Immature natural killer cell (primary cell): ENCODE measurements at regions not wholly inside any gene's neighbourhood (a gene's known extent, or its start where the extent isn't known, plus 50 kb on each side); places are given as distances from the start of the nearest gene placed in this dataset.

Experiments used
- DNase-seq, 3 donors: peaks; one replicate each; pipeline ENCODE4 v3.0.0; 2022; ENCODE audit warnings: mixed read lengths in 1 of 3
- H3K27ac Mint-ChIP-seq, 6 donors: one replicate each; pipeline ENCODE4 v1.8.0; 2020; ENCODE audit warnings: mixed read lengths in 6 of 6, mild to moderate bottlenecking in 5 of 6, inconsistent platforms in 4 of 6, moderate library complexity in 3 of 6
- H3K27me3 Mint-ChIP-seq, 3 donors: one replicate each; pipeline ENCODE4 v1.8.0; 2020 to 2021; ENCODE audit warnings: low read depth in 3 of 3, mild to moderate bottlenecking in 3 of 3, mixed read lengths in 3 of 3, moderate library complexity in 3 of 3, inconsistent platforms in 1 of 3
- H3K36me3 Mint-ChIP-seq, 3 donors: one replicate each; pipeline ENCODE4 v1.8.0; 2020; ENCODE audit warnings: mixed read lengths in 3 of 3, inconsistent platforms in 2 of 3, mild to moderate bottlenecking in 2 of 3
- H3K4me1 Mint-ChIP-seq, 2 donors: one replicate each; pipeline ENCODE4 v1.8.0; 2020; ENCODE audit warnings: inconsistent platforms in 2 of 2, mild to moderate bottlenecking in 2 of 2, mixed read lengths in 2 of 2, moderate library complexity in 1 of 2
- H3K4me3 Mint-ChIP-seq, 5 donors: one replicate each; pipeline ENCODE4 v1.8.0; 2020; ENCODE audit warnings: mild to moderate bottlenecking in 5 of 5, mixed read lengths in 5 of 5, inconsistent platforms in 3 of 5, moderate library complexity in 3 of 5
- H3K9me3 Mint-ChIP-seq, 6 donors: one replicate each; pipeline ENCODE4 v1.8.0; 2020; ENCODE audit warnings: mild to moderate bottlenecking in 6 of 6, mixed read lengths in 6 of 6, inconsistent platforms in 4 of 6, moderate library complexity in 3 of 6

DNA sequence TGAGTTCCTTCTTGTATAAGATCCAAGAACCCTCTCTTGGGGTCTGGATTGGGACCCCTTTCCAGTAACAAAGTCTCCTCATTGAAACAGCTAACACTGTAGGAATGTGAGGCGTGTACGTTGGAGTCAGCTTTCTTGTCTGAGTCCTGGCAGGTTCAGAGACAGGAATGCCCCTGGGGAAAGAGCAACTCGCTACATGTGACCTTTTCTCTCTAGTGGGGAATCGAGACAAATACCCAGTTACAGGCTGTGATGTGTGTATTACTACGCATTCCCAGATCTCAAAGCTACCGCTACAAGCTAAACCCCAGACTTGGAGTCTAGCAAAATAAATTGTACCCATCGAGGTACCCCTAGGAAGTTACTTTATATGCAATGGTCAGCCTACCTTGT, 85.6 kb upstream of the FRMD4A start:
- Mint-ChIP-seq H3K27me3 (peaks cover 2 to 18% (median 6%) of the 10 kb centered on the region in 3 donors), H3K4me3 (no peak overlapping the region), H3K27ac (no peak overlapping the region), H3K36me3 (no peaks in the 10 kb centered on the region), H3K4me1 (peaks cover 0 to under 1% of the 10 kb centered on the region in 2 donors), H3K9me3 (peaks cover 0 to 1% (median 0%) of the 10 kb centered on the region in 6 donors)
- DNase-seq = no peak

DNA sequence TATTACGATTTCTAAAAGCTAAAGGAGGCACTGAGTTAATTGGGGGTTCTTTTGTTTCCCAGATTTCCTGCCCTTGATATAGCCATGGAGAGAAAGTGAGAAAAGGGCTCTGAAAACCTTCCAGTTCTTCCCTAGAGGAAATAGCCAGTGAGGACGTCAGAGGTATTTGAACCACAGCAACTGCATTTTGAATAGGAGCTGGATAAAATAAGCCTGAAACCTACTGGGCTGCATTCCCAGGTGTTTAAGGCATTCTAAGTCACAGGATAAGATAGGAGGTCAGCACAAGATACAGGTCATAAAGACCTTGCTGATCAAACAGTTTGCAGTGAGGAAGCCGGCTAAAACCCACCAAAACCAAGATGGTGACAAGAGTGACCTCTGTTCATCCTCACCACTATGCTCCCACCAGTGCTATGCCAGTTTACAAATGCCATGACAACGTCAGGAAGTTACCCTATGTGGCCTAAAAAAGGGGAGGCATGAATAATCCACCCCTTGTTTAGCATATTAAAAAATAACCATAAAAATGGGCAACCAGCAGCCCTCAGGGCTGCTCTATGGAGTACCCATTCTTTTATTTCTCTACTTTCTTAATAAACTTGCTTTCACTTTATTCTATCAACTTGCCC, 85.1 kb upstream of the FRMD4A start:
- H3K4me3 Mint-ChIP-seq = no peak overlapping the region
- H3K27ac Mint-ChIP-seq = no peak overlapping the region
- no peak for DNase-seq
- H3K4me1 Mint-ChIP-seq = peaks cover 3 to 5% of the 10 kb centered on the region in 2 donors
- H3K27me3 Mint-ChIP-seq = peaks cover 2 to 18% (median 6%) of the 10 kb centered on the region in 3 donors
- no peaks in the 10 kb centered on the region for H3K36me3 Mint-ChIP-seq
- peaks cover 0 to 4% (median 0%) of the 10 kb centered on the region in 6 donors for H3K9me3 Mint-ChIP-seq

DNA sequence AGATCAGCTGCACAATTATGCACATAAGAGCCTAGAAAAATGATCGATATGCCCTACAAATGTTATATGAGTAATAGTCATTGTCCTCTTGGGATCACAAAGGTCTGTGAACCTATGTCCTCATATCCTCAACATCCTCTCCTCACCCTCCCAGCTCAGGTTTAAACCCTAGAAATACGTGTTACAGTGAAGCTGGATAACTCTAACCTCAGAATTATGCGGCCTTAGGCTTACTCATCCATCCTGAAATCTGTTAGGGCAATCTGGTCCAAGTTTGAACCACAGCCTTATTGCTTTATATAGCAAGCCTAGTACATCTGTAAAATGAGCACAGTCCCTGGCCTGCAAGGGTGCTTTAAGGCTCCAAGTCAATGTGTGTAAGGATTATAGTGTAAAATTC, 84.2 kb upstream of the FRMD4A start:
- Mint-ChIP-seq H3K4me1 (peaks cover 9 to 14% of the 10 kb centered on the region in 2 donors), H3K27me3 (peaks cover 0 to 23% (median 6%) of the 10 kb centered on the region in 3 donors), H3K4me3 (no peak overlapping the region), H3K27ac (no peak overlapping the region), H3K36me3 (no peaks in the 10 kb centered on the region), H3K9me3 (peaks cover 0 to 5% (median 0%) of the 10 kb centered on the region in 6 donors)
- no peak for DNase-seq

DNA sequence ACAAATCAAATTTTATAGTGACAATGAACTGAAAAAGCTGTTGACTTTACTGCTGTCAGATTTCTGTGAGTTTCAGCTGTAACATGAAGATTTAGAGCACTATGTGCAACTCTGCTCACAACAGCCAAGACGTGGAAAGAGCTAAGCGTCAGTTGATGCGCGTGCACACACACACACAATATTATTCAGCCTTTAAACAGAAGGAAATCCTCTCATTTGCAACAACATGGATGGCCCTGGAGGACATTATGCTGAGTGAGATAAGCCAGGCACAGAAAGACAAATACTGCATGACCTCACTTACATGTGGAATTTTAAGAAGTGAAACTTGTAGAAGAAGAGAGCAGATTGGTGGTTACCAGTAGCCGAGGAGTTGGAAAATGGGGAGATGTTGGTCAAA, 82.8 kb upstream of the FRMD4A start:
- DNase-seq = no peak
- H3K4me3 Mint-ChIP-seq = no peak overlapping the region
- peaks cover 18 to 23% of the 10 kb centered on the region in 2 donors for H3K4me1 Mint-ChIP-seq
- H3K27ac Mint-ChIP-seq = no peak overlapping the region
- H3K9me3 Mint-ChIP-seq = peaks cover 0 to 5% (median 0%) of the 10 kb centered on the region in 6 donors
- H3K27me3 Mint-ChIP-seq = peaks cover 0 to 23% (median 6%) of the 10 kb centered on the region in 3 donors
- no peaks in the 10 kb centered on the region for H3K36me3 Mint-ChIP-seq

DNA sequence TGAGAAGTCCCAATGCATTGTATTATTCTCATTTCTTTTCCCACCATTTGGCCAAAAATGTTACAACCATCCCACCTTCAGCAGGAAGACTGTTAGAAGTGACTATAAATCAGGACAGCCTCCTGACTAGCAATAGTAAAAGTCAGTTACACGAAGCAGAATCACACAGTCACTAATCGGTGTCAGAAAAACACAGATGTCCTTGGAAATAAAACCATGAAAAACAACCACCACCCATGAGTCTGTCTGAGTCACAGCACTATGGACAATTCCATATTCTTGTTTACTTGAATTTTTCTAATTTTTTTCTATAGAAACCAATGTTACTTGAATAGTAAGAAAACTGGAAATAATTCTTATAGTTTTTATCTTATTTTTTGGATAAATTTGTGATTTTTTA, 81.9 kb upstream of the FRMD4A start:
- no peak overlapping the region for H3K4me3 Mint-ChIP-seq
- H3K4me1 Mint-ChIP-seq = peaks cover 18 to 23% of the 10 kb centered on the region in 2 donors
- peaks cover 0 to 5% (median 0%) of the 10 kb centered on the region in 6 donors for H3K9me3 Mint-ChIP-seq
- no peak overlapping the region for H3K27ac Mint-ChIP-seq
- peaks cover 0 to 23% (median 6%) of the 10 kb centered on the region in 3 donors for H3K27me3 Mint-ChIP-seq
- H3K36me3 Mint-ChIP-seq = no peaks in the 10 kb centered on the region
- no peak for DNase-seq

DNA sequence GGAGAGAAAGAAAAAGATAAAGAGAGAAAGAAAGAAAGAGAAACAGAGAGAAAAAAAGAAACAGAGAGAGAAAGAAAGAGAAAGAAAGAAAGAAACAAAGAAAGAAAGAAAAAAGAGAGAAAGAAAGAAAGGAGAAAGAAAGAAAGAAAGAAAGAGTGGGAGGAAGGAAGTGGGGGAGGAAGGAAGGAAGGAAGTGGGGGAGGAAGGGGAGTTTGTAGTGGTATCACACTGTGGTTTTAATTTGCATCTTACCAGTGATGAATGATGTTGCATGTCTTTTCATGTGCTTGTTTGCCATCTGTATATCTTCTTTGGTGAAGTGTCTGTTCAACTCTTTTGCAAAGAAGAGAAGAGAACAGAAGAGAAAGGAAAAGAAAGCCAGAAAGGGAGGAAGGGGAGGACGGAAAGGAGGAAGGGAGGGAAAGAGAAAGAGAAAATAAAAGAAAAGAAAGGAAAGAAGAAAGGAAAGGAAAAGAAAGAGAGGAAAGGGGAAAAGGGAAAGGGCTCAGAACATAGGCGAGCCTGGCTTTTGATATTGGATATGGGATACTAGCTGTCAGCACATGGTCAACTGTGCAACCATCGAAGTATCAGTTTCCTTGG, 79.2 kb upstream of the FRMD4A start:
- Mint-ChIP-seq H3K4me1 (peaks cover 18 to 23% of the 10 kb centered on the region in 2 donors), H3K36me3 (no peaks in the 10 kb centered on the region), H3K27ac (peak overlapping the region in 2 of 6 donors; percentile 42 to 43), H3K9me3 (peaks cover 0 to 5% (median 0%) of the 10 kb centered on the region in 6 donors), H3K27me3 (peaks cover 0 to 15% (median 6%) of the 10 kb centered on the region in 3 donors), H3K4me3 (peak overlapping the region in 4 of 5 donors; percentile 41 to 54 (median 48))
- DNase-seq = no peak

DNA sequence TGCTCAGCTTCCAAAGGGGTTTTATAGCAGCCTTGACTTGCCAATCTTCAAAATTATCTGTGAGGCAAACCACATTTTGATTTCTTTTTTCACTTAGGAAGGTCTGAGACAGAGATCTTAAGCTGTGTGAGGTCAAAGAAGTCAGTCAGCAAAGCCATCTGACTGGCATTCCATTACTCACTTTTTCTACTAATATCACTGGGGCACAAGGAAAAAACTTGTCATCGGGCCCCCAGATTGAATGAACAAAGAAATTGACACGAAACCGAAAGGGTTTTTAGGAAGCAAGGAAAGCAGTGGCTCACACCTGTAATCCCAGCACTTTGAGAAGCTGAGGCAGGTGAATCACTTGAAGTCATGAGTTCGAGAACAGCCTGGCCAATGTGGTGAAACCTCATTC, 78.5 kb upstream of the FRMD4A start:
- Mint-ChIP-seq H3K4me1 (peaks cover 18 to 23% of the 10 kb centered on the region in 2 donors), H3K27ac (no peak overlapping the region), H3K9me3 (peaks cover 0 to 5% (median 0%) of the 10 kb centered on the region in 6 donors), H3K36me3 (no peaks in the 10 kb centered on the region), H3K27me3 (peaks cover 0 to 13% (median 6%) of the 10 kb centered on the region in 3 donors), H3K4me3 (peak overlapping the region in 1 of 5 donors; percentile 8)
- DNase-seq = no peak

DNA sequence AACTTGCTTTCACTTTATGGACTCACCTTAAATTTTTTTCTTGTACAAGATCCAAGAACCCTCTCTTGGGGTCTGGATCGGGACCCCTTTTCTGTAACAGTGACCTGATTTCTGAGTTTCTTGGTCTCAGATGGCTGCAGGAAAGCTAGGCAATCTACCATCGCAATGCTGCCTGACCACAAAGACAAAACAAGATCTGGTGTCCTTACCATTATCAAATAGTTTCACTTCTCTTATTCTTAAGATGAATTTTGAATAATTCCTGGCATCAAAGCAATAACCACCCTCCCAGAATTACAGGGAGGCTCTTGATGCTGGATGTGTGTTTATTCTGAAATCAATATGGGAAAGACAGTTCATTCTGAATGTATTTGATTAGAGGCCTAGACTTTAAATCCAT, 77.4 kb upstream of the FRMD4A start:
- Mint-ChIP-seq H3K4me1 (peaks cover 18 to 23% of the 10 kb centered on the region in 2 donors), H3K27me3 (peaks cover 0 to 8% (median 2%) of the 10 kb centered on the region in 3 donors), H3K9me3 (peaks cover 0 to 5% (median 0%) of the 10 kb centered on the region in 6 donors), H3K36me3 (no peaks in the 10 kb centered on the region), H3K27ac (no peak overlapping the region), H3K4me3 (no peak overlapping the region)
- no peak for DNase-seq

DNA sequence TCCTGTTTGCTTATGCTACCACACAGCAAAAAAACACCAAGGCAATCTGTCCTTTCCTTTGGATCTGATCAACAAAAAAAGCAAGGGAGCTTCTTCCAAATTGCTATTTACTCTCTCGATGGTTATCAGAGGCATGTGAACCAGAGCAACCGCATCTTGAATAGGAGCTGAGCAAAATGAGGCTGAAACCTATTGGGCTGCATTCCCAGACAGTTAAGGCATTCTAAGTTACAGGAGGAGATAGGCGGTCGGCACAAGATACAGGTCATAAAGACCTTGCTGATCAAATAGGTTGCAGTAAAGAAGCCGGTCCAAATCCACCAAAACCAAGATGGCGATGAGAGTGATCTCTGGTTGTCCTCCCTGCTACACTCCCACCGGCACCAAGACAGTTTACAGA, 76.8 kb upstream of the FRMD4A start:
- H3K27ac Mint-ChIP-seq = no peak overlapping the region
- peaks cover 0 to 8% (median 2%) of the 10 kb centered on the region in 3 donors for H3K27me3 Mint-ChIP-seq

DNA sequence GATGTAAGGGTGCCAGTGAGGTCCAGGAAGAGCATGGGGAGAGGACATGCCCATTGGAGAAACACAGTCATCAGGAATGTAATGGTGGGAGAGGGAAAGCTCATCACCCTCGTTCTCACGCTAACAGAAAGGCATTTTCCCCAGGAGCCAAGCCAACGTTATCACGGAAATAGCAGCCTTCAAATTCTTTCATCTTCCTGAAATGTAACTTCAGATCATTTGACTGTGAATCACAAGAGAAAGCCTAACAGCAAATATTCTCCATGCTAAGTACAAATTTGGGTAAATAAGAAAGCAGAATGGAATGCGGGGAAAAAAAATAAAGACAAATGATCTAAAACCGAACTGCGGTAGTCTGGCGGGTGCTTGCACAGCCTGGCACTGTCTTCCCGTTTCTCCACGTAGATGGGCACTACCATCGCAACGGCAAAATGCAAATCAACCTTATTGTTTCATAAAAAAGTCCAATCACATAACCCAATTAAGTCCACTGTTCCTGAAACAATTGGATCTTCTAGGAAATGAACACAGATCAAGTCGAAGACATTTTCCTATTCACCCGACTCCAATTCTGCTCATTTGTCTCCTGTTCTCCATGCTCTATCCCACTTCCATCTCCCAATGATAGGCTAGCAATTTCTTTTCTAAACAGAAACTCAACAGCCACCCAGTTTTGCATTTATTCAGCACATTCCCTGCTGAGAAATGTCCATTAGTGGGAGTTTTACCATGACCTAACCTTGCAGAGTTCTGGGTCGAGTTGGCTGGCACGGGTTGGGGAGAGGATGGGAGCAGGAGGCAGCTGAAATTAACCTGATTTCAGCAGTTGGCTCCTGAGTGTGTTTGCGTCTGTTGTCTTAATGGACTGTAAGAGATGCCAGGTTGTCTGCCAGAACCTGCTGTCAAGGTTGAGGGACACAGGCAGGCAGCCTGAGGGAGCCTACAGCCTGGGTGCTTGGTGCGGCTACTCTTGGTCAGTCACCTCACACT, 74.6 kb upstream of the FRMD4A start:
- peaks cover 2 to 11% (median 4%) of the 10 kb centered on the region in 3 donors for H3K27me3 Mint-ChIP-seq
- H3K4me3 Mint-ChIP-seq = no peak overlapping the region
- peaks cover 0 to 1% (median 0%) of the 10 kb centered on the region in 6 donors for H3K9me3 Mint-ChIP-seq
- DNase-seq = no peak
- no peak overlapping the region for H3K27ac Mint-ChIP-seq
- no peaks in the 10 kb centered on the region for H3K36me3 Mint-ChIP-seq
- H3K4me1 Mint-ChIP-seq = peaks cover 14% of the 10 kb centered on the region in 2 donors

More for the DNA sequence above, 76.8 kb upstream of the FRMD4A start:
- no peak overlapping the region for H3K4me3 Mint-ChIP-seq
- no peak for DNase-seq
- no peaks in the 10 kb centered on the region for H3K36me3 Mint-ChIP-seq
- H3K9me3 Mint-ChIP-seq = peaks cover 0 to 5% (median 0%) of the 10 kb centered on the region in 6 donors
- H3K4me1 Mint-ChIP-seq = peaks cover 18 to 23% of the 10 kb centered on the region in 2 donors

DNA sequence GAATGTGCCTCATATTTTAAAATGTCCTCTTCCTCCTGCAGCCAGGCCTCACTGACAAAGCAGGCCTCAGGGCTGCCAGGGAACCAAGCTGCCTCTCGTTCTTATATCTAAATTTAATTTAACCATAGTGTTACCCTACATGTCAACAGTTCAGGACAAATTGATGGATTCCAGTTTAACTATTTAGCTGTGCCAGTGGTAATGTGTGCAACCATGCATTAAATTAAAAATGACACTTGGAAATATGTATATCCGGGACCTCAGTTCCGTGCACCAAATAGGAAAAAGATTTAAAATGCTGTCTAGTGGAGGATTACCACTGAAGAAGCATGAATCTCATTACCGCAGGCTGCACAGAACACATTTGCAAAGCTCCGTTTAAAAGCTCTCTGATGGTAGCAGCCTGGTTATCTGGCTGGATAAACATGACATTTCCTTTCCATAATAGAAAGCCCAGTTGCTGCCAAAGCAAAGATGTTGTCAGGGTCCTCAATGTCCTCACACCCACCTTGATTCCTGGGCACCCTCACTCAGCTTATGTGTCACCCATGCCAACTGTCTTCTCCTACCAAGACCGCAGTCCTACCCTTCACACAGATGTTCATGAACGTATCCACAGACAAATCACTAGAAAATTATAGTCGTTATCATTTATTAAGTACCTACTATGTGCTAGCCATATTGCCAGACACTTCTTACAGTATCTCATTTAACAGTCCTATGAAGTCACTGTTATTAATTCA, 73.3 kb upstream of the FRMD4A start:
- H3K27ac Mint-ChIP-seq = no peak overlapping the region
- peaks cover 4 to 10% (median 5%) of the 10 kb centered on the region in 3 donors for H3K27me3 Mint-ChIP-seq
- no peak overlapping the region for H3K4me3 Mint-ChIP-seq
- H3K9me3 Mint-ChIP-seq = no peaks in the 10 kb centered on the region
- peaks cover under 1 to 3% of the 10 kb centered on the region in 2 donors for H3K4me1 Mint-ChIP-seq
- no peaks in the 10 kb centered on the region for H3K36me3 Mint-ChIP-seq
- no peak for DNase-seq

DNA sequence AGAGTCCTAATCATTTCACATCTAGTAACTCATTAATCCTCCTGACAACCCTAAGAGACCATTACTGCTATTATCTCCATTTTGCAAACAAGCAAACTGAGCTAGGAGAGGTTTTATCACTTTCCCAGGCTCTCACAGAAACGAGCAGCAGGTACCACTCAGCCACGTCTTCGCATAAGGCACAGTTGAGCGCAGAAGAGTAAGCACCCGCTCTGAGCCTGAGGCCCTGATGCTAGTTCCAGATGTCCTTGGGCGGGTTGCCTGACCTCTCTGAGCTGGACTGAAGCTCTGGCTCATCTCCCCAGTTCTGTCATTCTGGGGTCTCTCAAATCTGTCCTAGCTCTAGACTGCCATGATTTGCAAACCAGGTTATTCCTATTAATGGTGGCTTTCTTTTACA, 72.6 kb upstream of the FRMD4A start:
- H3K4me3 Mint-ChIP-seq = no peak overlapping the region
- H3K27me3 Mint-ChIP-seq = peaks cover 4 to 10% (median 5%) of the 10 kb centered on the region in 3 donors
- H3K27ac Mint-ChIP-seq = no peak overlapping the region
- H3K36me3 Mint-ChIP-seq = no peaks in the 10 kb centered on the region
- DNase-seq = no peak
- H3K9me3 Mint-ChIP-seq = no peaks in the 10 kb centered on the region
- no peaks in the 10 kb centered on the region for H3K4me1 Mint-ChIP-seq

DNA sequence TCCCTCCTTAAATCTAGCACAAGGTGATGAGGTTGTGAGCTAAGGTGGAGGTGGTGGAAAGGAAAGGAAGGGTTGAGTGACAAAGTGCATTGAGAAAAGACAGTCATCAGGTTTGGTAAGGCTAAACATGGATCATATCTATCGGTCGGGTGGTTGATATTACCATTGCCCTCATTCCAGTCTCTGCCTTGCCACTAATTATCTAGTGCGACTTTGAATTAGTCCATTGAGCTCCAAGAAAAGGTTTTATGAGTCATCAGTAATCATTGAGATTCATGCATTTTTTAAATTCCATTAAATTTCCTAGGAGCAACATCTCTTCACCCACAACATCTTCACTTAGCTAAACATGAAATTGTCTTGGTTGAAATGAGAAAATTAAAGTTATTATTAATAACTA, 68.9 kb upstream of the FRMD4A start:
- DNase-seq = no peak
- H3K9me3 Mint-ChIP-seq = no peaks in the 10 kb centered on the region
- H3K4me3 Mint-ChIP-seq = no peak overlapping the region
- H3K36me3 Mint-ChIP-seq = no peaks in the 10 kb centered on the region
- peaks cover 3 to 10% (median 4%) of the 10 kb centered on the region in 3 donors for H3K27me3 Mint-ChIP-seq
- H3K27ac Mint-ChIP-seq = no peak overlapping the region
- H3K4me1 Mint-ChIP-seq = no peaks in the 10 kb centered on the region
